ENCODE measurements at regions not wholly inside any gene's neighbourhood (a gene's known extent, or its start where the extent isn't known, plus 50 kb on each side); places are given as distances from the start of the nearest gene placed in this dataset.

DNA sequence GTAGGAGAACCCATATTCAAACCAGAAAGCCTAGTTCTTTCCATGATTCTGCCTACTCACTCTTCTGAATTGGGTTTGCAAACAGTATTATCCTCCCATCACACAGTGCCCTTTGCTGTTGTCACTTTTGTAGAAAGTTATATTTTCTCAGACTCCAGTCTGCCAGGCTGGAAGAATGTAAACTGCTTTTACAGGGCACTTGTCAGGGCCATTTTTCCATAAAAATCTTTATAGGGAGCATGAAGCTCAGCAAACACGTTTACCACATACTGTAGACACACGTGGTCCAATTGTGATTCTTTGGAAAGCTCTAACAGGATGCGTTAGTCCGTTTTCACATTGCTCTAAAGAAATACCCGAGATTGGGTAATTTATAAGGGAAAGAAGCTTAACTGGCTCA, 204.0 kb downstream of the KCNN2 start:
- TF ChIP-seq, protein P1, sequence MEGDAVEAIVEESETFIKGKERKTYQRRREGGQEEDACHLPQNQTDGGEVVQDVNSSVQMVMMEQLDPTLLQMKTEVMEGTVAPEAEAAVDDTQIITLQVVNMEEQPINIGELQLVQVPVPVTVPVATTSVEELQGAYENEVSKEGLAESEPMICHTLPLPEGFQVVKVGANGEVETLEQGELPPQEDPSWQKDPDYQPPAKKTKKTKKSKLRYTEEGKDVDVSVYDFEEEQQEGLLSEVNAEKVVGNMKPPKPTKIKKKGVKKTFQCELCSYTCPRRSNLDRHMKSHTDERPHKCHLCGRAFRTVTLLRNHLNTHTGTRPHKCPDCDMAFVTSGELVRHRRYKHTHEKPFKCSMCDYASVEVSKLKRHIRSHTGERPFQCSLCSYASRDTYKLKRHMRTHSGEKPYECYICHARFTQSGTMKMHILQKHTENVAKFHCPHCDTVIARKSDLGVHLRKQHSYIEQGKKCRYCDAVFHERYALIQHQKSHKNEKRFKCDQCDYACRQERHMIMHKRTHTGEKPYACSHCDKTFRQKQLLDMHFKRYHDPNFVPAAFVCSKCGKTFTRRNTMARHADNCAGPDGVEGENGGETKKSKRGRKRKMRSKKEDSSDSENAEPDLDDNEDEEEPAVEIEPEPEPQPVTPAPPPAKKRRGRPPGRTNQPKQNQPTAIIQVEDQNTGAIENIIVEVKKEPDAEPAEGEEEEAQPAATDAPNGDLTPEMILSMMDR (IDR thresholded peaks at IDR 0.05), result no peak
- TF ChIP-seq POLR2A (IDR thresholded peaks at IDR 0.05), result no peak
- TF ChIP-seq EP300 (IDR thresholded peaks at IDR 0.05), result no peak
